ENCODE measurements at regions not wholly inside any gene's neighbourhood (a gene's known extent, or its start where the extent isn't known, plus 50 kb on each side); places are given as distances from the start of the nearest gene placed in this dataset.

DNA sequence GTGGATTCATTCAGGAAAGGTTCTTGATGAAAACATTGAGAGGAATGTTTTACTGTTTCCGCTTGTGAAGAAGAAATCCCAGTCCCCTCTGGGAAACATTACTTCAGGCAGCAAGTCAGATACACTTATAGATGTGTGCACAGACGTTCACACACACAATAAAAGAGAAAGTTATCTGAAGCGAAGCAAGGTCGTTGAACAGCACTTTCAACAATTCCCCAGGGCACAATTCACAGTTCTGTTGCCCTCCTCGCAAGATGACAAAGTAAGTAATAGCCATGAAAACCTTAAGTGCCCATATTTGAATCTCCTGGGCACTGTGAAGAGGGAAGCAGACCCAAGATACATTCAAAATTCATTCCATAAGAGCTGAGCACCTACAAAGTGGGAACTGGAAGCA is 156.6 kb upstream of the CAND1 start:
- H3K4me3 ChIP-seq (ENCODE audit: low read depth, low read length), result no peak overlapping the region
- TF ChIP-seq, protein P1, sequence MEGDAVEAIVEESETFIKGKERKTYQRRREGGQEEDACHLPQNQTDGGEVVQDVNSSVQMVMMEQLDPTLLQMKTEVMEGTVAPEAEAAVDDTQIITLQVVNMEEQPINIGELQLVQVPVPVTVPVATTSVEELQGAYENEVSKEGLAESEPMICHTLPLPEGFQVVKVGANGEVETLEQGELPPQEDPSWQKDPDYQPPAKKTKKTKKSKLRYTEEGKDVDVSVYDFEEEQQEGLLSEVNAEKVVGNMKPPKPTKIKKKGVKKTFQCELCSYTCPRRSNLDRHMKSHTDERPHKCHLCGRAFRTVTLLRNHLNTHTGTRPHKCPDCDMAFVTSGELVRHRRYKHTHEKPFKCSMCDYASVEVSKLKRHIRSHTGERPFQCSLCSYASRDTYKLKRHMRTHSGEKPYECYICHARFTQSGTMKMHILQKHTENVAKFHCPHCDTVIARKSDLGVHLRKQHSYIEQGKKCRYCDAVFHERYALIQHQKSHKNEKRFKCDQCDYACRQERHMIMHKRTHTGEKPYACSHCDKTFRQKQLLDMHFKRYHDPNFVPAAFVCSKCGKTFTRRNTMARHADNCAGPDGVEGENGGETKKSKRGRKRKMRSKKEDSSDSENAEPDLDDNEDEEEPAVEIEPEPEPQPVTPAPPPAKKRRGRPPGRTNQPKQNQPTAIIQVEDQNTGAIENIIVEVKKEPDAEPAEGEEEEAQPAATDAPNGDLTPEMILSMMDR (IDR thresholded peaks at IDR 0.05; ENCODE audit: borderline replicate concordance, insufficient read depth, low read depth, low read length), result no peak

DNA sequence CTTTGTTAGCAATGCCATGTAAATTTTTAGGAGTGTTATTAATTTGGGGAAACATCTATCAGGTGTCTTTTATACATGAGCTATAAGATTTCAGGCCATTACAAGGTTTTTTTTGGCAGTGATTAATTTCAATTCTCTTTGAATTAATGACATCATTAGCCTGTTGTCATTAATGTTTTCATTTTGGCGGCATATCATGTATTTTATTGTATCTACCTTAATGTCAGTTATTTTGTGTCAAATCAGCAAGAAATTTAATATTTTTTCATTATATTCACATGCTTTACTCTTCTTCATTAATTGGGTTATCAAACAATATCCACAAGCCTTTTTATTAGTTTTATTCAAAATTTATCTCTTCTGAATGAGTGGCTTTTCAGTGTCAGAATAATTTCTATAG is 153.0 kb upstream of the CAND1 start:
- no peak overlapping the region for H3K4me3 ChIP-seq (ENCODE audit: low read depth, low read length)
- TF ChIP-seq, protein P1 (IDR thresholded peaks at IDR 0.05; ENCODE audit: borderline replicate concordance, insufficient read depth, low read depth, low read length), result no peak

DNA sequence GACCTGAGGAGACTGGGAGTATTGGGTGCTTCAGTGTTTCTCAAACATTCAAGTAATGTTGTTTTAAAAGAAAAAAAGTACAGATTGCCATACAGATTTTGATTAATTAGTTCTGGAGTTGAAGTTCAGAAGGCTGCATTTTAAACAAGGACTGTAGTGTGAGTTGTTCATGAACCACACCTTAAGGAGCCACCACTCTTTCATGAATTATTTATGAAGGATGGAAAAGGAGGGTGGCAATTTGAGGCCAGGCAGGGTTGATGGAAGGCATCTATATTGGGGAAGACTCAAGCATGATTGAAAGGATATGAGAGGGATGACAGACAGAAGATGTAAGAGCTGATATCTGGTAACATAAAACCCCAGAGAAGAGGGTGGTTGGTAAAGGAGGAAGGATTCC is 146.6 kb upstream of the CAND1 start:
- TF ChIP-seq, protein P1 (IDR thresholded peaks at IDR 0.05; ENCODE audit: borderline replicate concordance, insufficient read depth, low read depth, low read length), result no peak

DNA sequence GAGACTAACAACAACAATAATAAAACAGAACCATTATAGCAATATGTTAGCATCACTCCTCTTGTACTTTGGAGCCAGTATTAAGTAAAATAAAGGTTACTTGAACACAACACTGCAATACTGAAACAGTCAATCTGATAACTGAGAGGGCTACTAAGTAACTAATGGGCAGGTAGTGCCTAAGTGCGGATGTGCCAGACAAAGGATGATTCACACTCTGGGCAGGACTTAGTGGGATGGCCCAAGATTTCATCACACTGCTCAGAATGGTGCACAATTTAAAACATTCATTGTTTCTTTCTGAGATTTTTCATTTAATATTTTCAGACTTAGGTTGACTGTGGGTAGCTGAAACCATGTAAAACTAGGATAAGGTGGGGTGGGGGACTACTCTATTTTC is 131.9 kb upstream of the CAND1 start:
- H3K4me3 ChIP-seq (ENCODE audit: low read depth, low read length), result no peak overlapping the region
- TF ChIP-seq, protein P1 (IDR thresholded peaks at IDR 0.05; ENCODE audit: borderline replicate concordance, insufficient read depth, low read depth, low read length), result no peak

More for the DNA sequence above, 146.6 kb upstream of the CAND1 start:
- H3K4me3 ChIP-seq (ENCODE audit: low read depth, low read length), result no peak overlapping the region

DNA sequence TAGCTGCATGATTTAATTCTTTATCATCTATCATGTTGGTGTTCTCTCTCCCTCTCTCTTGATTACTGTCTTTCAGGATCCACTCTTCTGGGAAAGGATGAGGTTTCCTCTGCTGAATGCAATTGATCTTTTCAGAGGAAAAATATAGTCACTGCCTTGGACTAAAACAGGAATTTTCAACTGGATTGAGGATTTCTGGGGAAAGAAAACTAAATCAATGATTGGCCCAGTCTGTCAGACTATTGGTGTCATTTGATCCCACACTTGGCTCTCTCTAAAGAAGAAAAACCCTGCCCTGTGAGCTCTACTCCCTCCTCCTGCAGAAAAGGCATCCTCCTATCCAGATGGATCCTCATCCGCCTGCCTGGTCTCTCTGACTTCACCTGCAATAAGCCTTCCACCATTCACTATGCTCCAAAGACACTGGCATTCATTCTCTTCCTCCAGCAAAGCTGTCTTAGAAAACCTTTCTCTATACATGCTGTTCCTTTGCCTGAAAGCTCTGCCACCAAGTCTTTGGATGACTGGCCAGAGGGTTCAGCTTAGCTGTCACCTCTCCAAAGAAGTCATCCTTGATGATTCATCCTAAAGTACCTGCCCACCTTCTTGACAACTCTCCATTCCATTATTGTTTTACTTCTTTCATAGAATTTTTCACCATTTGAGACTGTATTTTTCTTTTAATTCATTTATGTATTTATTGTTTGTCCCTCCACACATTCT is 127.7 kb upstream of the CAND1 start:
- no peak overlapping the region for H3K4me3 ChIP-seq (ENCODE audit: low read depth, low read length)
- TF ChIP-seq, protein P1 (IDR thresholded peaks at IDR 0.05; ENCODE audit: borderline replicate concordance, insufficient read depth, low read depth, low read length), result no peak

DNA sequence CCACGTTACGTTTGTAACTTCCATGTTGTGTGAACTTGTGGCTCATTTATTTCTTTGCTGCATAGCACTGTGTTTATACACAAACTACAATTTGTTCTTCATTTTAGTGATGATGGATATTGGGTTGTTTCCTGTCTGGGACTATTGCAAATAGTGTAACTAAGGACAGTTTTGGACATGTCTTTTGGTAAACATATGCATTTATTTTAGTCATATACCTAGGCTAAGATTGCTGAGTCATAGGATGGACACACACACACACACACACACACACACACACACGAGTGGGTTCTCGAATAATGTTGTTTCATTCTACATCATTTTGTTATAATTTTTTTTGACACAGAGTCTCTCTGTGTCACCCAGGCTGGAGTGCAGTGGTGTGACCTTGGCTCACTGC is 123.5 kb upstream of the CAND1 start:
- TF ChIP-seq, protein P1 (IDR thresholded peaks at IDR 0.05; ENCODE audit: borderline replicate concordance, insufficient read depth, low read depth, low read length), result no peak

DNA sequence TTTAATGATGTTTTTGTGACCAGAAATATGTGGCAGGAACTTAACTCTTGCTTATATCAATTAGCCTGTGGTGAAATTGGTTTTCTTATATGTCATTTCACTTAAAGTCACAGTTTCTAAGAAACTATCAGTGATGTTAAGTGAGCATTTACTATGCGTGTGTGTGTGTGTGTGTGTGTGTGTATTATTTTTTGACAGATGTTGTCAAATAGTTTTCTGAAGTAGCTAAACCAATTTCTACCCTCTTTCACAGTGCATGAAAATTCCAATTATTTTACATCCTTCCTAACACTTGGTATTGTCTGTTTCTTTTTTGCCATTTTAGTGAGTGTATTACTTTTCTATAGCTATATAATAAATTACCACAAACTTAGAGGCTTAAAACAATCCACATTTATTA is 122.1 kb upstream of the CAND1 start:
- no peak overlapping the region for H3K4me3 ChIP-seq (ENCODE audit: low read depth, low read length)
- TF ChIP-seq, protein P1 (IDR thresholded peaks at IDR 0.05; ENCODE audit: borderline replicate concordance, insufficient read depth, low read depth, low read length), result no peak

More for the DNA sequence above, 123.5 kb upstream of the CAND1 start:
- H3K4me3 ChIP-seq (ENCODE audit: low read depth, low read length), result no peak overlapping the region

Measured in GM12875 (cell line).